ENCODE measurements at regions not wholly inside any gene's neighbourhood (a gene's known extent, or its start where the extent isn't known, plus 50 kb on each side); places are given as distances from the start of the nearest gene placed in this dataset.
"Not testable (repeated sequence)": the region's sequence is repeated elsewhere in the genome, so short reads cannot be mapped to it uniquely, and the experiment has no call there.

DNA sequence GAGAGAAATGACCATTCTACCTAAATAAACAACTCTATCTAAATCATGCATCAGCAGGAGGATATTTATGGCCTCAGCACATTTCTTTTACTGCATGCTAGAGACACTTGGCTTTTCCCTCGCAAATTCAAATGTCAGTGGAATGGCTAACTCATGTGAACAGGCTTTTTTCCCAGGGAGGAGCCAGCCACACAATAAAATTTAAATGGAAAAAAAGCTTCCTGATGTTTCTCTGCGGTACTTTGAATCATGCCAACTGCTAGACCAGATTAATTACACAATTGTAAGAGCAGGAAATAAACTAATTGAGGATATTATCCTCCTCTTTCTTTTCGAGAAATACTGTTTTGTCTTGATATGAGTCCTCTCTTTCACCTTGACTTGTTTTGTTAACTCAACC, 676.3 kb downstream of the IRS1 start:
- no peak for DNase-seq (ENCODE audit: low read depth)

DNA sequence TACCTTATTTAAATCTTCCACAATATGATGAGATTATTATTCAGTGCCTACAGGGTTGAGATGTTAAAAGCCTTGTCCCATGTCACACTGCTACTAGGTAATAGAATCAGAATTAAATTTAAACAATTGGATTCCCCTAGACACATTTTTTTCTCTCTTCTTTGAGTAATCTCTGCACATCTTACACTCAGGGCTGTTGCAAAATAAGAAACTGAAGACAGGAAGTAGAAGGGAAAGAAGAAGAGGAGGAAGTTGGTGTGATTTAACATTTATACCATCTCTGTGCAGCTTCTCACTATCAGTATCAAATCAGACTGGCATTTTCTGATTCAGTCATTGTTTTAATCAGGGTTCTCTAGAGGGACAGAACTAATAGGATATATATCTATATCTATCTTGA, 677.6 kb downstream of the IRS1 start:
- DNase-seq (ENCODE audit: low read depth): no peak

DNA sequence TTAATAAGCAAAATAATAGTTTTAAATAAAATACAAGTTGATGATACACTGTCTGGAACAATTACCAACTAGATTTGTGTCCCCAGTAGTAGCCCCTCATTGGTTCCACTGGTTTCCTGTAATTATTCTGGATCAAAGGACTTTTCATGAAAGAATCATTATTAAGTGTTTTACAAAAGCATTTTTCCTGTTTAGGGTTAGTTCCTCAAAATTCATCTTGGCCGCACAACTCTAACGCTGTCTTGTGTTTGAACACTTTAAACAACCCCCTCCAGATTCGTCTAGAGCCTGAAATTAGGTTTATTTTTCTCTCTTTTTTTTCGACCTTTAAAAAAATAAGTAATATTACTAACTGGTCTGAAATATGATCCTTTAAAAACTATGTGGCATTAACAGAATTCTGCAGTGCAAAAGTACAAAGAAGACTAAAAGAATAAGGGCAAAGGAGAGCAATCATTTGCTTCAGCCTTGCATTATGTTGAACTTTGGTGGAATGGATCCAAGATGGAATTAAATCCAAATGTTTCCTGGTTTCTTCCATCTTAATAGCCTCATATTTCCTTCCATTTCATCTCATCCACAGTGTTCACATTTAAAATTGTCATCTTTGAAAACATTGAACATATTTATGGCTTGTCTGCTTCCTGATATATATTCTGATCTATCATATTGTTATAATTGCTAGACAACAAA, 678.4 kb downstream of the IRS1 start:
- DNase-seq (ENCODE audit: low read depth): no peak

DNA sequence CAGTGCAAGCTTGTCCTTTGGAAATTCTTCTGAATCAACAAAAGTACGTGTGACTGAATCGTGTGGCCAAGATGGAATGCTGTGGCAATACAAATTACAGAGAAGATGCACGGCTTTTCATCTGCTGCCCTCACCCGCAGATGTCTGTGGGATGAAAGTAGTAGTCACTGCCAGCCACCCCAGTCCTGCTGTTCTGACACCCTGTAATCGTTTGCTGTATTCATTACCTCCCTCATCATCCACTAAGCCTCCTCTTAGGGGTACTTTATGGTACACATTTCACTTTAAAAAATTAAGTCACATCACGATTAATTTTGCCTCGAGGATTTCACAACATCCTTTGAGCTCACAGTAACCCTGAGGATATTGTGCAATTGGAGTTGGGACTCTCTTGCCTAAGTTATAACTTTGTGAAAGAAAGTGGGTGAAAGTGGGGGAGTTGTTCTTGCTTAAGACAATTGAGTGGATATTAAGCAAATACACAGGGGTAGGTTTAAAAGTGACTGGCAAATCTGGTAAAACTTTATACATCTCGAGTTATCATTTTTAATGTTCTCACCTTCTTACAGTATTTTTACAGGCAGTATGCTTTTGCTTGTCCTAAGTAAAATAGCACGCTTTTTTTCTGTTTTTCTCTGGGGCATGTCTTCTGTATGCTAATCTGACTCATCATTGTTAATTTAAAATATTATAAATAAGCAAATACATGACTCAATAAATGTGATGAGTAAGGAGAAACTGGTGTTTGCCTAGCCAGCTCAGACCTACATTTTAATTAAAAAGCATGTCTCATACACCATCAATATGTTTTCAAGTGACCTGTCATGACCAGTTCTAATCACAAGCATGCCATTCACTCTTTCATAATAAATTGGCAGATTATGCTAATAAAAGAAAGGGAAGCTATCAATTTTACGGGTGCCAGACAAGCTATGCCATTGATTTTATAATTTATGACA, 680.9 kb downstream of the IRS1 start:
- no peak for DNase-seq (ENCODE audit: low read depth)

DNA sequence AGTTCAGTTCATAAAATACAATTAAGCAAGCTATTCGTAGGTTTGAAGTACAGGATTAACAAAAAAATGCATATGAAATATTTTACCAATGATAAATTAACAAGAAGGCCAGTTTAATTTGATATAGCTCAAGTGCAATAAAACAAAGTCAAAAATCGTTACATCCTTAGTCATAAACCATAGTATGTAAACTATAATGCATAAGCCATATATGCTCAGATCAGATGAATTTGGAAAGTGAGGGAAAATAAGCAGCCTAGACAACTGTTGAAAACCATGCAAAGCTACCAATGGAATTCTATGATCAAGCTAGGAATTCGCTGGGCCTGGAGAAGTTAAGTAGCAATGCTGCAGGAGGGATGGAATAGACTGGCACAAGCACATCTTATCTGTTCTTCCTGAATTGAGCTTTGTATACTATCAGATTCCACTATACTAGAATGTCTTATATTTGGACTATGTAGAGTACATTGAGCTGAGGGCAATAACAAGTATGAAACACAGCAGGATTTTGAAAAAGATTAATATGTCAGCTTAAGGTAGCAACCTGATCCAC, 682.0 kb downstream of the IRS1 start:
- no peak for DNase-seq (ENCODE audit: low read depth)

DNA sequence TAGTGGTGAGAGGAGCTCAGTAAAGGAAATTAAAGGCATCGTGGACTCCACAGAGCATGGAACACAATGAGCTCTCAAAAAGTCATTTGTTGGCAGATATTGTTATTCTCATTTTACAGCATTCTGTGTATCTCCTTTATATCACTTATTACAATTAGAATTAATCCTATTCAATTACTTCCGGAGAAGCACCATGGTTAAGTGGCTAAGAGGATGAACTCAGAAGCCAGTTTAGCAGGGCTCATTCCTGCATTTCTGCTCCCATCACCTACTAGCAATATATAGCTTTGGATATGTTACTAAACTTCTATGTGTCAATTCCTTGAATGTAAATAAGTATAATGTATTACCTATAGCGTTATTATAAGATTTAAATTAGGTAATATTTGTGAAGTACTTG, 683.3 kb downstream of the IRS1 start:
- no peak for DNase-seq (ENCODE audit: low read depth)

DNA sequence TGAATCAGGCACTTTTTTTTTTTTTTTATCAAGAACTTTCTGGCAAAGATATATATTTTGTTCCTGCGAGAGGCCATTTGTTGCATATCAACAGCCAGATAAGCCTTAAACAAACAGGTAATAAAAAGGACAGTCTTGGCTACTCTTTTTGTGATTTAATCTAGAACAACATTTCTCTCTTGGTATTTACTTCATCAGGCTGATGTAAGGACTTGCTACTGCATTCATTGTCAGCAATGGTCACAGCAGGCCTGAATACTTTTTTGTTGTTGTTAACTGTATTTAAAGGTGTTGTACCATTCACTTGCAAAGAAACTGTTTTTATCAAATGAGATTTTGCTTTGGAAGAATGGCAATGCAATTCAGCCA, 683.8 kb downstream of the IRS1 start:
- no peak for DNase-seq (ENCODE audit: low read depth)

DNA sequence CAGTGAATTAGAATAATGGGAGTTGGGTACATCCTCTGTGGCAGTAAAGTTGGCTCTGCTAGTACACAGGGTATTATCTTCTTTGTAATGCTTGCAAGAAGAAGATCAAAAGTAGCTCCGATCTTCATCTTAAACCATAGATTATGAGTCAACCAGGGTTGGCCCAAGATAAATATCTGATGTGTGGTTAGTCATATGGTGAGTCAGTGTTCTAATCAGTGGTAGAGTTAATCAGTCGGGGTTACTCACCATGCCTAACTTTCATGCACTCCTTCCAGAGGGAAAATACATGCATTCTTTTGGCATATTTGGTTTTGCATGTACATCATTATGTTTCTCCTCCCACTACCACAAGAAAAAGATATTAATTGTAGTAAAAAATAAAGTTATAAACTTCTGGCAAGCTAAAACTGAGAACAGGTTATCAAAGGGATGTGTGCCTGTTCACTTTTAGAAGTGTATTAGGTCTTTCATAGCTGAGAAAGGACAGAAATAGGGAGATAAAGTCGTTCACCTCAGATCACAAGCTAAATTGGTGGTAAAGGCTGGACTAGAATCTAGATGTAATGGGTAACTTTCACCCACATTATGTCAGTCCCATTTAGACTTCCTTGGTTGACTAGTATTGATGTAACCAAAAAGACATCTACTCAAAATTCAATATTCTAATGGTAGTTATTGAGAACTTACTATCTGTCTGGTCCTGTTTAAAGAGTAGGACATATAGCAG, 684.4 kb downstream of the IRS1 start:
- no peak for DNase-seq (ENCODE audit: low read depth)

DNA sequence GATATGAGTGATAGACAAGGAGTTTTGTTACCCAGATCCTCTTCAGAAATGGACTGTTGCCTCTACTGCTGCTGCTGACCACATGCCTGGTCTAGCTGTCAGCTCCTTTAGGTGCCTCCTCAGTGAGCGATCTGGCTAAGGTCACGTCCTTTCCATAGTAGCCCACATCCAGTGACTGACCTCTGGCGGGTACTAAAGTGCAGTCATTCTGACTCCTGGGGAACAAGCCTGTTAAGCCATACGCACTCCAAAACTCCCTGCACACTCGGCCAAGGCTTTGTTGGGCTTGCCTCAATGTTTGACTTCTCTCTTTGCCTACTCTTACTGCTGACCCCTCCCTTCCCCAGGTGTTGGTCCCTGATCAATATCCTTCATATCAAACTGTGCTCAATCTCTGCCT, 685.2 kb downstream of the IRS1 start:
- no peak for DNase-seq (ENCODE audit: low read depth)

DNA sequence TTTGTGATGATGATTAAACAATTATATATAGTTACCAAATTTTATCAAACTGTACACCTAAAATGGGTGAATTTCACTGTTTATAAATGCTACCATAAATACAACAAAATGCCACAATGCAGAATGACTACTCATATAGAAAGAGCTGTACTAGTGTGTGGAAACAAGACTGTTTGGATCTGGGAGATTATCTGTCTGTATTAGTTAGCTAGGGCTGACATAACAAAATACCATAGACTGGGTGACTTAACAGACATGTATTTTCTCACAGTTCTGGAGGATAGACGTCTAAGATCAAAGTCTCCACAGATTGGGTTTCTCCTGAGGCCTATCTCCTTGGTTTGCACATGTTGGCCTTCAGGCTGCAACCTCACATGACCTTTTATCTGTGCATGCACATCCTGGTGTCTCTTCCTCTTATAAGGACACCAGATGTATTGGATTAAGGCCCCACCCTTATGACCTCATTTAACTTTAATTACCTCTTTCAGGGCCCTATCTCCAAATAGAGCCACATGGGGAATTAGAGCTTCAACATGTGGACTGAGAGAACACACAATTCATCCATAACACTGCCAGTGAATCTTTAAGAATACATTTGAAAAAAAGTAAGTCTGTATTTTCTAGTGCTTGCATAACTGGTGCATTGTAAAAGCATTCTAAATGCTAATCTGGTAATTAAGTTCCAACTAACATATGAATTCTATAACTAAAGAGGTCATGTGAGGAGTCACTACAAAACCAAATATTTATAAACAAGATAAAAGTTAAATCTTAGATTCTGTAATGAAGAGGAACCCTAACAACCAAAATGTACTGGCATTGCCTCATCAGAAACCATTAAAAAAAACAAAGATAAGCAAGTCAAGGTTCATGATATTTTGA, 699.6 kb downstream of the NYAP2 start:
- no peak for DNase-seq (ENCODE audit: low read depth)

DNA sequence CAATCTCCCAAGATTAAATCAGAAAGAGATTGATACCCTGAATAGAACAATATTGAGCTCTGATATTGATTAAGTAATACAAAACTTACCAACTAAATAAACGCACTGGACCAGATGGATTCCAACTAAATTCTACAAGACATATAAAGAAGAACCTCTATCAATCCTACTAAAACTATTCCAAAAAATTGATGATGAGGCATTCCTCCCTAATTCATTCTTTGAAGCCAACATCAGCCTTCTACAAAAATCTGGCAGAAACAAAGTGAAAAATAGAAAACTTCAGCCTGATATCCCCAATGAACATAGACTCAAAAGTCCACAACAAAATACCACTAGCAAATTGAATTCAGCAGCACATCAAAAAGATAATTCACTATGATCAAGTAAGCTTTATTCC, 695.5 kb downstream of the NYAP2 start:
- no peak for DNase-seq (ENCODE audit: low read depth)

DNA sequence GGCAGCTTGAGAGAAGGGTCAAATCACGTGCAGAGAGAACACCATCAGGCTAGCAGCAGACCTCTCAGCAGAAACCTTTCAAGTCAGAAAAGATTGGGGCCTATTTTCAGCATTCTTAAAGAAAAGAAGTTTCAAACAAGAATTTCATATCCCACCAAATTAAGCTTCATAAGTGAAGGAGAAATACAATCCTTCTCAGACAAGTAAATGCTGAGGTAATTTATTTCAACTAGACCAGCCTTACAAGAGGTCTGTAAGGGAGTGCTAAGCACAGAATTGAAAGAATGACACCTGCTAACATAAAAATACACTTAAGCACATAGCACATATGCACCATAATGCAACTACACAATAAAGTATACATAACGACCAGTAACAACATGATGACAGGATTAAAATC, 693.9 kb downstream of the NYAP2 start:
- no peak for DNase-seq (ENCODE audit: low read depth)

DNA sequence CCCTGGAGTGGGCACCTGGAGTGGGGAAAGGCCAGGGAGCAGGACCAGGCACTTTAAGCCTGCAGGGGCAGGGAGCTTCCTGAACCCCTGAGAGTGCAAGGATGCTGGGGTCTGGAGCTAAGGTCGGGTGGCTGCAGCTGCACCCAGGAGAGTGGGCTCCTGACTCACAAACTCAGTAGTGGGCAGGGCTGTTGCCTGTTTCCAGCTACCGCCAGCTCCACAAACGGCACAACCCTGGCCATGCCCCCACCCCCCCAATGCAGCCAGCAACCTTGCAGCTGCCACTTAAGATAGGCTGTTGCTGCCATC, 688.8 kb downstream of the NYAP2 start:
- no peak for DNase-seq (ENCODE audit: low read depth)

DNA sequence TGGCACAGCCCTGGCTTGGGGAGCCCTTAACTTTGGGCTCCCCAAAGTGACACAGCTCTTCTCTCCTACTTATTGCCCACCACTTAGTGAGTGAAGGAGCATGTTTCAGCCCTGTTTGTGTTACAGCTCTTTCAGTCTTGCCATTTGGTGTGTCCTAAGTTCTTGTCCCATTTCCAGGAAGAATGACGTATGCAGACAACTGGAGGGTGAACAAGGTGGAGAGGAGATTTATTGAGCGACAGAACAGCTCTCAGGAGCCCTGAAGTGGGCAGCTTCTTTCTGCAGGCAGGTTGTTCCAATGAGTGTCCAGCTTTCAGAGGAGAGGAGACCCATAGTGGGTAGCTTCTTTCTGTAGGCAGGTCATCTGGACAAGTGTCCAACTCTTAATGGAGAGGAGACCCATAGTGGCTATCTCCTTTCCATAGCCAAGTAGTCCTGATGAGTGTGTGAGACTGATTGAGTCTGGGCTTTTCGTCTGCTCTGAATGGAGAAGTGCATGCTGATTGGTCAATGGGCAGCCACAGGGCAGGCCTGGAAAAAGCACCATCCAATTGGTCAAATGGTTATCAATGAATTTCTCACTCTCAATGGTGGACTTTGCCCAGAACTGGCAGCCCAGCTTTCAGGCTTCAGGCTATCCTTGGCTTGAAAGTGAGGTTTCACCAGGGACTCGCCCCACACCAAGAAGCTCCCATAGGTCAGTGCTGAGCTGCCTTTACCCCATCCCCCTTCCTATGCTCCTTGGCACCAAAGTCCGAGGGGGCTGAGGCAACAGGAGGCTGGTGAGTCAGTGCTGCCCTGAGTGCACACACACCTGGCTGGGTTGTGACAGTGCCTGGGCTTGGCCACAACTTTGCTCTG, 688.2 kb downstream of the NYAP2 start:
- no peak for DNase-seq (ENCODE audit: low read depth)

DNA sequence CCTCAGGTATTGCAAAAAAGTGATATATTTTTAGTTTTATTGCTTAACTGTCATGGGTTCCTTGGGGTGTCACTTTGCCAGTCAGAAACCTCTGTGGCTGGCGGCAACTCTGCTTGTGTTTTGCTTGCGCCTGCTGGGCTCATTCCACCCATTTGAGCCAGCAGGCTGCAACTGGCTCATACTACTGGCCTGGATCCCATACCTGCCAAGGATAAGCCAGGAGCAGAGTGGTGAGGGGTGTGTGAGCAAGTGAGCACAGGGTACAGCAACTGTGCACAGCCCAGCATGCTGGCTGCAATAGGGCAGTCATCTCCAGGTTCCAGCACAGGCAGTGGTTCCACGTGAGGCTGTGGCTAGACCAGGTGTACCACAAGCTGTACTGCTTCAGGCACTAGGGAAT, 687.5 kb downstream of the NYAP2 start:
- no peak for DNase-seq (ENCODE audit: low read depth)

DNA sequence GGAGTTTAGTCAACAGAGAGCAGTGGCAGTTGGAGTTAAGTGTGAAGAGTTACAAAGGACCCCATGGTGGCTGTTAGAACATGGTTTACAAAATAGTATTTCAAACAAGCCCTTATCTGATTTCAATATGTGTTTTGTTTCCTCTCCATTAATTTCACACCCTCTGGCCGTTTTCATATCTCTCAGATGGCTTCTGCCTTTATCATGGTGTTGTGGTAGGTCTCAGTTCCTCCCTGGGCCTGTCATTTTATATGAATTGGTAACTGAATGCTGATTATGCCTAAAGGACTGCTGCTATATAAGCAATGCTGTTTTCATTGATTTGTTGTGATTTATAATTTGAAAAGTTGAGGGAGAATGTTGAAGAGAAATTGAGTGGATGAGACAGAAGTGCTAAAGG, 686.7 kb downstream of the NYAP2 start:
- DNase-seq (ENCODE audit: low read depth): no peak

DNA sequence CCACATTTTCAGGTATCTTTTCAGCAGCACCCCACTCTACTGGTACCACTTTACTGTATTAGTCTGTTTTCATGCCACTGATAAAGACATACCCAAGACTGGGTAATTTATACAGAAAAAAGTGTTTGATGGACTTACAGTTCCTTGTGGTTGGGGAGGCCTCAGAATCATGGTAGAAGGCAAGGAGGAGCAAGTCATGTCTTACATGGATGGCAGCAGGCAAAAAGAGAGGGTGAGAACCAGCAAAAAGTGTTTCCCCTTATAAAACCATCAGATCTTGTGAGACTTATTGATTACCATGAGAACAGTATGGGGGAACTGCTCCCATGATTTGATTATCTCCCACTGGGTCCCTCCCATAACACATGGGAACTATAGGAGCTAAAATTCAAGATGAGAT, 685.9 kb downstream of the NYAP2 start:
- DNase-seq (ENCODE audit: low read depth): not testable (repeated sequence)

DNA sequence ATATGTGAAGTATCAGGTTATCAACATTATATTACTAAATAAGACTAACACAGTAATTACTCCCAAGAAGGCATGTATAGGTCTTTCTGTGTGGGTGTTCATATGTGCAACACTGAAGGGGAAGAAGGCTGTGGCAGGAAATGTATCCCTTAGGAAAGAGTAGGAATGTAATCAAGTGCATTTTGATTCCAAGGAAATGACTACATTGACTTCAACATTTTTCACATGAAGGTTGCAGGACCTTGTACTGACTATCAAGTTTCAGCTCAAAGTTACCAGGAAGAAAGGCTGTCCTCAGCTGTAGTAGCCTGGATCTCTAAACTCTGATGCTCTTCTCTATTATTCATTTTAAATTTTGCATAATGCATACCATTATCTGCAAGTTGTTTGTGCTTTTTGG, 680.8 kb downstream of the NYAP2 start:
- DNase-seq (ENCODE audit: low read depth): no peak

DNA sequence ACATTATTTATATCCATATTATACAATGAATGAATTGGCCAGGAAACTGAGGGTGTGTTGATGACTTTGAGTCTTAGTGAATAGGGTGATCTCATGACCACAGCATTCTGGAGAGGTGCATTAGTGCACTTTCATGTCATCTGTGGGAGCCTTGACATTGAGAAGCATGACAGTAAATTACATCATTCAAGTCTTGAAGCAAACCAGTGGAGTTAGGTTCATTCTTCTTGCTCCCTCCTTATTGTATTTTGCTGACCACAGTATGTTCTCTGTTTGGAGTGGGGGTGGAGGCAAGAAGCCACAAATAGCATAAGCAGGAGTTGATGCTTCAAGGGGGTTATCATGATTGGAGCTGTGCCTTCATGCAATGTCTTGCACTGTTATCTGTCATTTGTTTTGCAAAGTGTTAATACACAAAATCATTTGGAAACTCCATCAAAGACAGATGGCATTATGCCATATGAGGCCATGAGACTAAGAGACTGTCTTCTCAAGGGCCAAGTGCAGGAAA, 680.2 kb downstream of the NYAP2 start:
- no peak for DNase-seq (ENCODE audit: low read depth)

DNA sequence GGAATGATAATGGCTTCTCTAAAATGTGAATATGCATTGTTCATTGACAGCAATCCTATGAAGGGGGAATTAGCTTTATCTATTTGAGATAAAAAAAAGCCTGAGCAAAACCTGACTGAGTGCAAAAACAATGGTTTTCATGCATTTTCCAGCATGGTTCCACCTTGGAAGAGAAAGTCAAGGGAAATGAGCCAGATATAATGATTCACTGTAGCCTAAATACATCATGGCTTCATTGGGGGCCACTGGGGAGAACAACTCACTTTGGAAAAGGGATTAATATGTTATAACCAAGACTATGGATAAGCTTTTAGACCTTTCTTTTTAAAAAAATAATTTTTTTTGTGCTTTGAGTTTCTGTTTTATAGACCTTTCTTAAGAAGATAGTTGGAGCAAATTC, 679.7 kb downstream of the NYAP2 start:
- no peak for DNase-seq (ENCODE audit: low read depth)

DNA sequence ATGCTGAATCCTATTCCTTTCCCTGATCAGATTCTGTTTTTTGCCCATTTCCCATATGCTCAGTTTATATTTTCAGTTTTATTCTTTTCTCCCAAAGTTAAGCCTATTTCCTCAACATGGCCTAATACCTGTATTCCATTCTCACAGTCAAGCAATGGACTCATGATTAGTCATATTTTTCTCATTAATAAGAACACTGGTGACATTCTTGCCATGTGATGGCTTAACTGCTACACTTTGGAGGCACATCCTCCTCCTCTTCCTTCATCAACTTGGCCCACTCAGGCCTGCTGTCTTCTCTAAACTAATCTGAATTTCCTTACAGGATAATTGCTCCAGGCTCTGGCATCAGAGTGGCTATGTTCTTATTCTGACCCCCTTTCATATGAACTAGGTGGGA, 679.2 kb downstream of the NYAP2 start:
- no peak for DNase-seq (ENCODE audit: low read depth)

Data from stimulated activated CD8-positive, alpha-beta memory T cell treated with anti-CD3 and anti-CD28 coated beads, Interleukin-12 subunit alpha, Interleukin-12 subunit beta, amount 100 ng/mL, for 4 hours (primary cell).